Lower leg skin (tissue), 4 donors: ENCODE measurements at regions not wholly inside any gene's neighbourhood (a gene's known extent, or its start where the extent isn't known, plus 50 kb on each side); places are given as distances from the start of the nearest gene placed in this dataset.
"Not testable (repeated sequence)": the region's sequence is repeated elsewhere in the genome, so short reads cannot be mapped to it uniquely, and the experiment has no call there.

Experiments used
- DNase-seq, 2 donors: peaks; one replicate each; pipeline ENCODE4 v3.0.0-alpha.2; 2019; ENCODE audit warnings: low spot score in 2 of 2
- H3K4me3 ChIP-seq: fragments of 200-600 bp; sonication (generic); 2 replicates; pipeline ENCODE4 v1.5.1; 2017; ENCODE audit warnings: mild to moderate bottlenecking, low read depth; ENCODE audit not compliant: poor library complexity, severe bottlenecking
- CTCF ChIP-seq, 3 donors: fragments of 450-650 bp; IDR thresholded peaks; one replicate each; pipeline ENCODE4 v1.5.1; 2016; ENCODE audit warnings: antibody characterized with exemption in 3 of 3, mild to moderate bottlenecking in 3 of 3, moderate library complexity in 2 of 3
- POLR2A ChIP-seq, 2 donors: fragments of 450-650 bp; IDR thresholded peaks; one replicate each; pipeline ENCODE4 v1.6.1; 2016 to 2017; ENCODE audit warnings: antibody characterized with exemption in 2 of 2, mild to moderate bottlenecking in 1 of 2, moderate library complexity in 1 of 2
- WGBS, 2 donors: methylation state at CpG; one replicate each; pipeline ENCODE4 v1.1.5; 2018; 5-methylcytosine and 5-hydroxymethylcytosine counted together
- intact Hi-C: fragments of 100-400 bp; cut with DNase I; formaldehyde crosslinking; loops from one replicate; pipeline ENCODE4 v1.15.0; 2023; ENCODE audit warnings: low total_unique reads

GRCh38 chr22:25452116-25452700 lies 112.3 kb upstream of the GRK3 start:
- TF ChIP-seq POLR2A (IDR thresholded peaks at IDR 0.05) (no peak), CTCF (IDR thresholded peaks at IDR 0.05) (no peak)
- no peak for DNase-seq
- intact Hi-C loops, result no loop called here
- no peak overlapping the region for H3K4me3 ChIP-seq
- whole genome bisulfite sequencing, 2 donors, result 50 to 61% methylated on average over 10 of the region's 10 CpGs

DNA sequence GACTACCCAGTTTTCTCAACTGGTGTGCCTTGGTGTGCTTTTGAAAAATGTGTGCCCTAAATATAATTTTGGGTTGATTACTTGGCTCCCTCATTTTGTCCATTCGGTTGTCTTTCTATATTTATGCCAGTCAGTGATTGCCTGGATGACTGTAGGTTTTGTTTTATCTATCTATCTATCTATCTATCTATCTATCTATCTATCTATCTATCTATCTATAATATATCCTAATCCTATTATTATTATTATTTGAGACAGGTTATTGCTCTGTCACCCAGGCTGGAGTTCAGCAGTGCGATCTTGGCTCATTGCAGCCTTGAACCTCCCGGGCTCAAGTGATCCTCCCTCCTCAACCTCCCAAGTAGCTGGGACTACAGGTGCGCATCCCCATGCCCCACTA lies 111.4 kb upstream of the GRK3 start:
- 92 to 95% methylated on average over 4 of the region's 4 CpGs for WGBS, 2 donors
- H3K4me3 ChIP-seq, result no peak overlapping the region
- intact Hi-C loops, result no loop called here
- TF ChIP-seq POLR2A (IDR thresholded peaks at IDR 0.05) (no peak), CTCF (IDR thresholded peaks at IDR 0.05) (no peak)
- DNase-seq, result no peak

- DNase-seq, result no peak
- TF ChIP-seq POLR2A (IDR thresholded peaks at IDR 0.05) (no peak), CTCF (IDR thresholded peaks at IDR 0.05) (no peak)
- no peak overlapping the region for H3K4me3 ChIP-seq
- intact Hi-C loops, result no loop called here
- WGBS, 2 donors, result 90% methylated on average over 5 of the region's 5 CpGs
These were observed 110.9 kb upstream of the GRK3 start for GRCh38 chr22:25453557-25453956.

DNA sequence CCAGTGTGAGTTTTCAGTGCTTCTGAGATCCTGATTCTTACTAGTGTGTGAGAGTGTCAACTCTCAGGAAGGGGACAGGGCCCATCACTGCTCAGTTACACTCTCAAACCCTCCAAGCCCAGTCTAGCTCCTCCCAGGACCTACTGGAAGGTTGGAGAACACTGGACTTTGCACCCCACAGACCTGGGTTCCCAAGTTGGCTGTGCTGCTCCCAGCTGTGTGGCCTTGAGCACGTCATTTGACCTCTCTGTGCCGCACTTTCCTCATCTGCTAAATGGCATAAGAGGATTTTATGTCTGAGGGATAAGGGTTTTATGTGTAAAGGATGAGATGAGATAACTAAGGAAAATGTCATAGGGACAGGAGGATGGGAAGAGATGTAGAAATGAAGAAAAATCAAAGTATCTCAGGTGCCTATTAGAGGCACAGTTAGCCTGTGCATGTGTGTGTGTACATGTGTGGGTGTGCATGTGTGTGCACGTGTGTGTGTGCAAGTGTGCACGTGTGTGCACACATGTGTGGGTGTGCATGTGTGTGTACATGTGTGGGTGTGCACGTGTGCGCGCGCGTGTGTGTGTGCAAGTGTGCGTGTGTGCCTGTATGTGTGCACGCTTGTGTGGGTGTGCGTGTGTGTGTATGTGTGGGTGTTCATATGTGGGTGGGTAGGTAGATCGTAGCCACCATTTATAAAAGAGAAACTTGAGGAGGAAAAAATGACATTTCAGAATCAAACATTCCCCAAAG lies 108.0 kb upstream of the GRK3 start:
- intact Hi-C loops, H3K4me3 ChIP-seq, DNase-seq: not testable (repeated sequence)
- 77 to 88% methylated on average over 13 of the region's 13 CpGs for WGBS, 2 donors

- DNase-seq, H3K4me3 ChIP-seq, intact Hi-C loops: not testable (repeated sequence)
- WGBS, 2 donors, result 93 to 97% methylated on average over 1 of the region's 1 CpG
These were observed 105.8 kb upstream of the GRK3 start for GRCh38 chr22:25458631-25459030.

DNA sequence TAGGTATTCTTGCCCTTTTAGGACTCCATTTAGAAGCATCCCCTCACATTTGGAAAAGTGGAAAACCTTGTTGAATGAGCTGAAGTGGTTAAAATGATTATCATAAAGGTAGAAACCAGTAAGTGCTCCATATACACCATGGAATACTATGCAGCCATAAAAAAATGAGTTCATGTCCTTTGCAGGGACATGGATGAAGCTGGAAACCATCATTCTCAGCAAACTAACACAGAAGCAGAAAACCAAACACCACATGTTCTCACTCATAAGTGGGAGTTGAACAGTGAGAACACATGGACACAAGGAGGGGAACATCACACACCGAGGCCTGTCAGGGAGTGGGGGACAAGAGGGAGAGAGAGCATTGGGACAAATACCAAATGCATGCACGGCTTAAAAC lies 103.8 kb upstream of the GRK3 start:
- H3K4me3 ChIP-seq, DNase-seq: not testable (repeated sequence)
- 82 to 92% methylated on average over 2 of the region's 2 CpGs for WGBS, 2 donors
- intact Hi-C loops, result loop anchor here (5.0 to 10.0 kb wide), 2 partner anchors 244 to 312 kb away; no protein-coding TSS in a partner anchor

GRCh38 chr22:25461301-25461700 lies 103.2 kb upstream of the GRK3 start:
- no peak overlapping the region for H3K4me3 ChIP-seq
- WGBS, 2 donors, result 87 to 94% methylated on average over 7 of the region's 7 CpGs
- no peak for TF ChIP-seq CTCF (IDR thresholded peaks at IDR 0.05)
- TF ChIP-seq POLR2A (IDR thresholded peaks at IDR 0.05), result no peak
- intact Hi-C loops, result loop anchor here (5.0 to 10.0 kb wide), 2 partner anchors 244 to 311 kb away; no protein-coding TSS in a partner anchor
- no peak for DNase-seq
